SJCRH30 (cell line): ENCODE measurements at regions not wholly inside any gene's neighbourhood (a gene's known extent, or its start where the extent isn't known, plus 50 kb on each side); places are given as distances from the start of the nearest gene placed in this dataset.

Experiments
- DNase-seq, 2 experiments: peaks; one replicate each; pipeline ENCODE4 v3.0.0-alpha.2; 2015 to 2020
- H3K27ac ChIP-seq: fragments of 250-450 bp; sonication (Bioruptor Pico); 2 replicates; pipeline ENCODE4 v1.5.1; 2020; ENCODE audit warnings: mild to moderate bottlenecking, moderate library complexity
- H3K27me3 ChIP-seq: fragments of 250-450 bp; sonication (Bioruptor Pico); 2 replicates; pipeline ENCODE4 v1.5.1; 2020; ENCODE audit warnings: mild to moderate bottlenecking, moderate library complexity
- H3K36me3 ChIP-seq: fragments of 250-450 bp; sonication (Bioruptor Pico); 2 replicates; pipeline ENCODE4 v1.5.1; 2020; ENCODE audit warnings: mild to moderate bottlenecking, moderate library complexity
- H3K4me1 ChIP-seq: fragments of 250-450 bp; sonication (Bioruptor Pico); 2 replicates; pipeline ENCODE4 v1.5.1; 2020; ENCODE audit warnings: mild to moderate bottlenecking, moderate library complexity
- H3K4me3 ChIP-seq: fragments of 250-450 bp; sonication (Bioruptor Pico); 2 replicates; pipeline ENCODE4 v1.5.1; 2020; ENCODE audit warnings: mild to moderate bottlenecking, moderate library complexity
- H3K9me3 ChIP-seq: fragments of 250-450 bp; sonication (Bioruptor Pico); replicated peaks from 2 replicates; pipeline ENCODE4 v1.5.1; 2020; ENCODE audit warnings: mild to moderate bottlenecking, moderate library complexity

GRCh38 chr6:77340331-77340730 lies 123.0 kb downstream of the HTR1B start:
- no peaks in the 10 kb centered on the region for H3K9me3 ChIP-seq
- DNase-seq, result no peak
- H3K27ac ChIP-seq, result no peak overlapping the region
- no peak overlapping the region for H3K4me3 ChIP-seq
- no peaks in the 10 kb centered on the region for H3K4me1 ChIP-seq
- 0 out of 2 replicates have a peak, but pooled peaks cover 3% of the 10 kb centered on the region for H3K27me3 ChIP-seq
- no peaks in the 10 kb centered on the region for H3K36me3 ChIP-seq

- DNase-seq, result no peak
- no peaks in the 10 kb centered on the region for H3K9me3 ChIP-seq
- no peaks in the 10 kb centered on the region for H3K4me1 ChIP-seq
- no peak overlapping the region for H3K27ac ChIP-seq
- 0 out of 2 replicates have a peak, but pooled peaks cover 3% of the 10 kb centered on the region for H3K27me3 ChIP-seq
- no peaks in the 10 kb centered on the region for H3K36me3 ChIP-seq
- no peak overlapping the region for H3K4me3 ChIP-seq
Measured at GRCh38 chr6:77339926-77340325, 123.4 kb downstream of the HTR1B start.

- Histone ChIP-seq H3K4me1 (no peaks in the 10 kb centered on the region), H3K27me3 (0 out of 2 replicates have a peak, but pooled peaks cover 3% of the 10 kb centered on the region), H3K27ac (no peak overlapping the region), H3K36me3 (no peaks in the 10 kb centered on the region), H3K4me3 (no peak overlapping the region), H3K9me3 (no peaks in the 10 kb centered on the region)
- DNase-seq, result no peak
Measured at GRCh38 chr6:77337392-77337791, 125.9 kb downstream of the HTR1B start.

GRCh38 chr6:77334093-77334492 lies 129.2 kb downstream of the HTR1B start:
- 0 out of 2 replicates have a peak, but pooled peaks cover 3% of the 10 kb centered on the region for H3K27me3 ChIP-seq
- H3K27ac ChIP-seq, result no peak overlapping the region
- H3K4me1 ChIP-seq, result no peaks in the 10 kb centered on the region
- H3K4me3 ChIP-seq, result no peak overlapping the region
- no peak for DNase-seq
- H3K9me3 ChIP-seq, result no peaks in the 10 kb centered on the region
- no peaks in the 10 kb centered on the region for H3K36me3 ChIP-seq

GRCh38 chr6:77332915-77333623 lies 130.2 kb downstream of the HTR1B start:
- Histone ChIP-seq H3K36me3 (no peaks in the 10 kb centered on the region), H3K4me1 (no peaks in the 10 kb centered on the region), H3K4me3 (no peak overlapping the region), H3K9me3 (no peaks in the 10 kb centered on the region), H3K27me3 (0 out of 2 replicates have a peak, but pooled peaks cover 3% of the 10 kb centered on the region), H3K27ac (no peak overlapping the region)
- DNase-seq, result no peak

- Histone ChIP-seq H3K36me3 (no peaks in the 10 kb centered on the region), H3K4me3 (no peak overlapping the region), H3K27ac (no peak overlapping the region), H3K9me3 (no peaks in the 10 kb centered on the region), H3K27me3 (no peaks in the 10 kb centered on the region), H3K4me1 (no peaks in the 10 kb centered on the region)
- no peak for DNase-seq
Measured at GRCh38 chr6:77326711-77327110, 136.6 kb downstream of the HTR1B start.

- Histone ChIP-seq H3K27ac (no peak overlapping the region), H3K27me3 (no peaks in the 10 kb centered on the region), H3K4me1 (no peaks in the 10 kb centered on the region), H3K36me3 (no peaks in the 10 kb centered on the region), H3K4me3 (no peak overlapping the region), H3K9me3 (no peaks in the 10 kb centered on the region)
- DNase-seq, result no peak
Measured at GRCh38 chr6:77326029-77326428, 137.3 kb downstream of the HTR1B start.

GRCh38 chr6:77324866-77325265 lies 138.4 kb downstream of the HTR1B start:
- Histone ChIP-seq H3K4me3 (no peak overlapping the region), H3K4me1 (no peaks in the 10 kb centered on the region), H3K27ac (no peak overlapping the region), H3K9me3 (no peaks in the 10 kb centered on the region), H3K36me3 (no peaks in the 10 kb centered on the region), H3K27me3 (no peaks in the 10 kb centered on the region)
- no peak for DNase-seq

GRCh38 chr6:77322604-77323003 lies 140.7 kb downstream of the HTR1B start:
- no peaks in the 10 kb centered on the region for H3K36me3 ChIP-seq
- no peak overlapping the region for H3K27ac ChIP-seq
- H3K9me3 ChIP-seq, result no peaks in the 10 kb centered on the region
- no peak for DNase-seq
- H3K4me3 ChIP-seq, result no peak overlapping the region
- no peaks in the 10 kb centered on the region for H3K27me3 ChIP-seq
- H3K4me1 ChIP-seq, result no peaks in the 10 kb centered on the region

GRCh38 chr6:77318256-77318655 lies 145.0 kb downstream of the HTR1B start:
- no peaks in the 10 kb centered on the region for H3K36me3 ChIP-seq
- no peaks in the 10 kb centered on the region for H3K4me1 ChIP-seq
- no peak for DNase-seq

GRCh38 chr6:77313595-77313994 lies 149.7 kb downstream of the HTR1B start:
- Histone ChIP-seq H3K4me3 (no peak overlapping the region), H3K9me3 (no peaks in the 10 kb centered on the region), H3K36me3 (no peaks in the 10 kb centered on the region), H3K27me3 (no peaks in the 10 kb centered on the region), H3K4me1 (no peaks in the 10 kb centered on the region), H3K27ac (no peak overlapping the region)
- DNase-seq, result no peak

More at GRCh38 chr6:77318256-77318655, 145.0 kb downstream of the HTR1B start:
- H3K27me3 ChIP-seq, result no peaks in the 10 kb centered on the region
- H3K9me3 ChIP-seq, result no peaks in the 10 kb centered on the region
- H3K27ac ChIP-seq, result no peak overlapping the region
- no peak overlapping the region for H3K4me3 ChIP-seq

- Histone ChIP-seq H3K27ac (no peak overlapping the region), H3K36me3 (no peaks in the 10 kb centered on the region), H3K4me1 (no peaks in the 10 kb centered on the region), H3K9me3 (no peaks in the 10 kb centered on the region), H3K4me3 (no peak overlapping the region), H3K27me3 (no peaks in the 10 kb centered on the region)
- no peak for DNase-seq
Measured at GRCh38 chr6:77299931-77300330, 163.4 kb downstream of the HTR1B start.

GRCh38 chr6:77298283-77298682 lies 165.0 kb downstream of the HTR1B start:
- Histone ChIP-seq H3K9me3 (no peaks in the 10 kb centered on the region), H3K36me3 (no peaks in the 10 kb centered on the region), H3K27me3 (no peaks in the 10 kb centered on the region), H3K27ac (no peak overlapping the region), H3K4me1 (peaks cover 2% of the 10 kb centered on the region; the same call in 1 of the 2 replicates), H3K4me3 (no peak overlapping the region)
- no peak for DNase-seq

GRCh38 chr6:77292564-77293546 lies 170.4 kb downstream of the HTR1B start:
- H3K27ac ChIP-seq, result peak overlapping the region; percentile 10; the same call in 1 of the 2 replicates
- no peaks in the 10 kb centered on the region for H3K36me3 ChIP-seq
- H3K9me3 ChIP-seq, result no peaks in the 10 kb centered on the region
- no peaks in the 10 kb centered on the region for H3K27me3 ChIP-seq
- peaks cover 12% of the 10 kb centered on the region; the same call in 1 of the 2 replicates for H3K4me1 ChIP-seq
- no peak overlapping the region for H3K4me3 ChIP-seq
- peak in 1 of 2 experiments; percentile 2 for DNase-seq

- Histone ChIP-seq H3K4me3 (no peak overlapping the region), H3K4me1 (peaks cover 12% of the 10 kb centered on the region; the same call in 1 of the 2 replicates), H3K27me3 (no peaks in the 10 kb centered on the region), H3K36me3 (no peaks in the 10 kb centered on the region), H3K27ac (no peak overlapping the region), H3K9me3 (no peaks in the 10 kb centered on the region)
- DNase-seq, result no peak
Measured at GRCh38 chr6:77290798-77291197, 172.5 kb downstream of the HTR1B start.
